ENCODE measurements at regions not wholly inside any gene's neighbourhood (a gene's known extent, or its start where the extent isn't known, plus 50 kb on each side); places are given as distances from the start of the nearest gene placed in this dataset.

DNA sequence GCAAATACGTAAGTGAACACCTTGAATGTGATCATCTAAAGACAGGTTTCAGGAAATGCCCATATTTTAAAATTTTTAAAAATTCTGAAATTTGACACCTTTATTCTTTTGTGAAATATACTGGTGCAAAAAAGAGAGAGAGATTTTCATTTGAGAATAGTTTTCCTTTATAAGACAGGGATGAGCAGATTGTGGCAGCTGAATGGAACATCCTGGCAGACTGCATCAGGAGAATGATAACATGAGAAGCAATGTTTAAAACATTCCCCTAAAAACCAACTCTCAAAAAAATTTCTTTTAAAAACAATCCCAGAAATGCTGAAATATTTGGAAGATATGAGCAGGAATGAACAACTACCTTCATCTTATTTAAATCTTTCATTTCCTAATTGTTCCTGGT is 744.8 kb upstream of the ID2 start:
- Histone ChIP-seq H3K4me2 (ENCODE audit: low read length) (no peak overlapping the region), H3K9ac (ENCODE audit: low read depth, low read length) (no peak overlapping the region), H3K4me1 (ENCODE audit: control insufficient read depth, insufficient read depth, low read length) (peaks cover 4% of the 10 kb centered on the region), H3K4me3 (ENCODE audit: low read length) (no peak overlapping the region), H3K36me3 (ENCODE audit: insufficient read depth, low read length) (no peaks in the 10 kb centered on the region), H3K9me3 (replicated peaks; ENCODE audit: low read length) (no peaks in the 10 kb centered on the region), H3K27me3 (ENCODE audit: control insufficient read depth, insufficient read depth, low read length) (no peaks in the 10 kb centered on the region)

DNA sequence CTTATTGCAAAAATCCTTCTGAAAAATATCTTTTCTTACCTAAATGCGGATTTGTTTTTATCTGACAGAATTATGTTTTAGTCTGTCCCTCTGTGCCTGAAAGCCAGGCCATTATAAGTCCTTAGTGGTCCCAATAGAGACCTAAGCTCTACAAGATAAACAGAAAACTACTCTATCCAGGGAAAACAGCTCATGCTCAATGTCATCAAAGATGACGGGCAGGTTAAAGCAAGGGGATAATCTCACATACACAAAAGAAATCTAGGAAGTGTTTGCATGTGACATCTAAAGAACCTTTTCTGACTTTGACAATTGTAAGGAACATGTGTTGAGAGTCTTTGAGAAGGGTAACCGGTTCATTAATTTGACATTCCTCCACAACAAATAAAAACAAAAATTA is 741.1 kb upstream of the ID2 start:
- H3K4me2 ChIP-seq (ENCODE audit: low read length), result no peak overlapping the region
- peaks cover 4% of the 10 kb centered on the region for H3K4me1 ChIP-seq (ENCODE audit: control insufficient read depth, insufficient read depth, low read length)
- no peaks in the 10 kb centered on the region for H3K9me3 ChIP-seq (replicated peaks; ENCODE audit: low read length)
- no peaks in the 10 kb centered on the region for H3K27me3 ChIP-seq (ENCODE audit: control insufficient read depth, insufficient read depth, low read length)
- H3K36me3 ChIP-seq (ENCODE audit: insufficient read depth, low read length), result no peaks in the 10 kb centered on the region
- no peak overlapping the region for H3K9ac ChIP-seq (ENCODE audit: low read depth, low read length)
- no peak overlapping the region for H3K4me3 ChIP-seq (ENCODE audit: low read length)

DNA sequence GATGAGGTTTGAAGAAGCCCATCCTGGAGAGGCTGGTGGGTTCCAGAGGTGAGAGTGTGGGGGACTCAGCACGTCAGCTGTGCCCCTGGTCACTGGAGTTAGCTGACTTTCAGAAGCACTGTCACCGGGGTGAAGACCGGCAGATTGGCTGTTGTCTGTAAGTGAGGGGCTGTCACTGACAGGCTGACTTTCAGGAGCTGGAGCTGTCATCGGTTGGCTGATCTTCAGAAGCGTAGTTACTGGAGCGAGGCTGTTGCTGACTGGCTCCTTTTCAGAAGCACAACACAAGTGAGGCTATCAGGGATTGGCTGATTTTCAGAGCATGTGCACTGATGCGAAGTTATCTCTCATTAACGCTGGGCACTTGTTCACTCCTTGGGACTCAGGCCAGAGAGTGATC is 738.4 kb upstream of the ID2 start:
- H3K9me3 ChIP-seq (replicated peaks; ENCODE audit: low read length), result no peaks in the 10 kb centered on the region
- no peak overlapping the region for H3K4me2 ChIP-seq (ENCODE audit: low read length)
- no peak overlapping the region for H3K4me3 ChIP-seq (ENCODE audit: low read length)
- no peaks in the 10 kb centered on the region for H3K36me3 ChIP-seq (ENCODE audit: insufficient read depth, low read length)
- no peak overlapping the region for H3K9ac ChIP-seq (ENCODE audit: low read depth, low read length)
- no peaks in the 10 kb centered on the region for H3K27me3 ChIP-seq (ENCODE audit: control insufficient read depth, insufficient read depth, low read length)
- peaks cover 4% of the 10 kb centered on the region for H3K4me1 ChIP-seq (ENCODE audit: control insufficient read depth, insufficient read depth, low read length)

DNA sequence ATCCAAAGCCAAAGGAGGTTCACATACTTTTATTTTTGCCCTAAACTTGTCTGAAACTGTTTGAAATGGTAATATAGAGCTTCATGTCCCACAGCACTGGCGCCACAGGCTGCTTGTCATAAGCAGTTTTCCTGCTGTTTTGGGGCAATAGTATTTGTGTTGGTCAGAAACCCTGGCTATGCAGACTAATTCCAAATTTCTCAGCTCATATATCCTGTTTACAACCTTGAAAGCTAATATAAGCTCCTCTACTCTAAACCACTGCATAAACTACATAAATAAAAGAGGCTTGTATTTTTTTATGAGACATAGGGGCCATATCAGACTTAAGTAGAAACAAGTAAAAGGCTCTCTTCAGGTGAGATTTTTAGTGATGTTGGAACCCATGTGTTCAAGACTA is 736.8 kb upstream of the ID2 start:
- H3K9ac ChIP-seq (ENCODE audit: low read depth, low read length), result no peak overlapping the region
- no peaks in the 10 kb centered on the region for H3K27me3 ChIP-seq (ENCODE audit: control insufficient read depth, insufficient read depth, low read length)
- no peaks in the 10 kb centered on the region for H3K36me3 ChIP-seq (ENCODE audit: insufficient read depth, low read length)
- no peaks in the 10 kb centered on the region for H3K4me1 ChIP-seq (ENCODE audit: control insufficient read depth, insufficient read depth, low read length)
- no peak overlapping the region for H3K4me3 ChIP-seq (ENCODE audit: low read length)
- H3K9me3 ChIP-seq (replicated peaks; ENCODE audit: low read length), result no peaks in the 10 kb centered on the region
- H3K4me2 ChIP-seq (ENCODE audit: low read length), result no peak overlapping the region

DNA sequence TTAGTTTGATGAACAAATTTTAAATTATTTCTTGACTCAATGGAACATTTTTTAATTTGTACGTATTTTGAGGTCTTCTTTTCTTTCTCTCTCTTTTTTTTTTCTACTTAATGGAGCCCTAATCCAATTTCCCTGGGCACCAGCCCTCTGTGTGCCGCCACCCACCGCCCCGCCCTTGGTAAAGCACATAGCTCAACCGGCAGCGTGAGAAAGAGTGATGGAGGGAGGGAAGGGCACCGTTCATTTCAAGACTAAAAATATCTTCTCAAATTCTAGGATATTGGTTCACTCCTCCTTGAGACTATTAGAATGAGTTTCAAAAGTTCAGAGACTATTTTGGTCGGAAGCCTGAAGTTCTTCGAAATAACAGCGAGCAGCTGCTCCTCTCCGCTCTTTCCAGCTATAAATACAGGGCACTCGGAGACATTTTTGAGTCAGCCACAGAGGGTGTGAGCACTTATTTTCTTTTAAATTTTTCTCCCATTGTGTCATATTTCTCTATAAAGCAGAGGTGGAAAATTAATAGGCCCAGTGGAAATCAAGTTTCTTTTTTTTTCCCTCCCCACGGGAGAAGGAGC is 731.7 kb upstream of the ID2 start:
- peak overlapping the region; percentile 51 for H3K4me2 ChIP-seq (ENCODE audit: low read length)
- H3K9ac ChIP-seq (ENCODE audit: low read depth, low read length), result peak overlapping the region; percentile 48
- no peaks in the 10 kb centered on the region for H3K9me3 ChIP-seq (replicated peaks; ENCODE audit: low read length)
- no peaks in the 10 kb centered on the region for H3K36me3 ChIP-seq (ENCODE audit: insufficient read depth, low read length)
- no peak overlapping the region for H3K4me3 ChIP-seq (ENCODE audit: low read length)
- H3K27me3 ChIP-seq (ENCODE audit: control insufficient read depth, insufficient read depth, low read length), result peaks cover 10% of the 10 kb centered on the region
- H3K4me1 ChIP-seq (ENCODE audit: control insufficient read depth, insufficient read depth, low read length), result peaks cover 6% of the 10 kb centered on the region

DNA sequence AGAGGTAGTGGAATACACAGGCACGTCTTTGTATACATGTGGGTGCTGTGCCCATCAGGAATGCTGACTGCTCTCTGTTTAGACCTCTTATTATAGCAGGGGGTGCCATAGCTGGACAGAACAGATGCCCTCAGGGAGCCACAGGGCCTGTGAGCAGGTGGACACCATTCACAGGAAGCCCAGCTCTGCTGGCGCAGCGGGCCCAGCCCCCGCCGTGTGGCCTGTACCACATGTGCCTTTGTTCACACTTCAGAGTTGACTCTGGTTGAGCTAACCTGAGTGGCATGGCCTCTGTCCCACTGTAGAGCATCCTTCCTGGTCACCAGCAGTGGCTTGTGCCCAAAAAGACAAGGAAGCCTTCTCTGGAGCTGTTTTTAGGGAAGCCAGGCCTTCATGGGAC is 730.9 kb upstream of the ID2 start:
- H3K4me2 ChIP-seq (ENCODE audit: low read length), result no peak overlapping the region
- peaks cover 6% of the 10 kb centered on the region for H3K4me1 ChIP-seq (ENCODE audit: control insufficient read depth, insufficient read depth, low read length)
- no peak overlapping the region for H3K4me3 ChIP-seq (ENCODE audit: low read length)
- H3K9me3 ChIP-seq (replicated peaks; ENCODE audit: low read length), result no peaks in the 10 kb centered on the region
- H3K36me3 ChIP-seq (ENCODE audit: insufficient read depth, low read length), result no peaks in the 10 kb centered on the region
- no peak overlapping the region for H3K9ac ChIP-seq (ENCODE audit: low read depth, low read length)
- H3K27me3 ChIP-seq (ENCODE audit: control insufficient read depth, insufficient read depth, low read length), result peaks cover 10% of the 10 kb centered on the region

DNA sequence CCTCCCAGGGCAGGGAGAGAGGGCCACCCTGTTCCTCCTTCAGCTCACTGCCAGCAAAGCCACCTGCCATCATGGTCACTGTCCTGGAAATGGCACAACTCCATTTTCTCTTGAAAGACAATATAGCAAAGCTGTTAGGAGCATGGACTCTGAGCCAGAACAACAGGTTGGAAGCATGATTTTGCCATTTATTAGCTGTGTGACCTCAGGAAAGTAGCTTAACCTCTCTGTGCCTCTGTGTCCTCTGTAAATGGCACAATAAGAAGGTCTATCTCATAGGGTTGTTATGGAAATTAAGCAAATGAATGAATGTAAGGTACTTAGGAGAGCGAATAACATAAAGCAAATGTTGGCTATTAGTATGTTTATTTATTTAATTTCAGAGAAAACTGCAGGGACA is 730.4 kb upstream of the ID2 start:
- peaks cover 6% of the 10 kb centered on the region for H3K4me1 ChIP-seq (ENCODE audit: control insufficient read depth, insufficient read depth, low read length)
- no peak overlapping the region for H3K4me2 ChIP-seq (ENCODE audit: low read length)
- no peaks in the 10 kb centered on the region for H3K36me3 ChIP-seq (ENCODE audit: insufficient read depth, low read length)
- H3K9ac ChIP-seq (ENCODE audit: low read depth, low read length), result no peak overlapping the region
- H3K9me3 ChIP-seq (replicated peaks; ENCODE audit: low read length), result no peaks in the 10 kb centered on the region
- H3K27me3 ChIP-seq (ENCODE audit: control insufficient read depth, insufficient read depth, low read length), result peaks cover 10% of the 10 kb centered on the region
- H3K4me3 ChIP-seq (ENCODE audit: low read length), result no peak overlapping the region

DNA sequence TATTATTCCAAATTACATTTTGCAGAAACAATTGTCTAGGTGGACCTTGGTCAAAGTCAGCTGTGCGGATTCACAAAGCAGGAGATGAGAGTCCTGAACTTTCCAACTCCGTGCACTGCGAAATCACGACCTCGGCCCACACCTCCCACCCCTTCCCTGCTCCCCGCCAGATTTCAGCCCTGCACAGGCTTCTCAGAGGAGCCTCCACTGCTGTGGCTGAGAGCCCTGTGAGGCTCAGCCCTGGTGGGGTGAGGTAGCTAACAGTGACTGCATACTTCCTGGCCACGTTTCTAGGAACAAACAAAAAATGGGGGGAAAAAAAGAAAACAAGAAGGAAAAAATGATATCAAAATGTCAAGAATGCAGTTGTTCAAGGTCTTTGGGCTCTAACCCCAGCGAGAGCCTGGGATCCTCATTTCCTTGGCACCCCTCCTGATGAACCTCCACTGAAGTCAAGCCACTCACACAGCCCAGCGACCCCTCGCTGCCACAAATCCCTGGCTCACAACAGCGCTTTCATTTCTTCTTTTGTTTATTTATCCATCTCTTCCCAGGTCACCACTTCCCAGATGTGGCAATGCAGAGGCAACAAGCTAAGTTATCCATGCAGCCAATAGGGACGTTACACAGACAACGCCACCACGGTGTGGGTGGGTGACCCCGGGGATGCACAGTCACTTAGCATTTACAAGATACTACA is 729.7 kb upstream of the ID2 start:
- no peaks in the 10 kb centered on the region for H3K36me3 ChIP-seq (ENCODE audit: insufficient read depth, low read length)
- H3K4me3 ChIP-seq (ENCODE audit: low read length), result no peak overlapping the region
- H3K4me1 ChIP-seq (ENCODE audit: control insufficient read depth, insufficient read depth, low read length), result peaks cover 6% of the 10 kb centered on the region
- no peak overlapping the region for H3K9ac ChIP-seq (ENCODE audit: low read depth, low read length)
- peaks cover 10% of the 10 kb centered on the region for H3K27me3 ChIP-seq (ENCODE audit: control insufficient read depth, insufficient read depth, low read length)
- no peak overlapping the region for H3K4me2 ChIP-seq (ENCODE audit: low read length)
- H3K9me3 ChIP-seq (replicated peaks; ENCODE audit: low read length), result no peaks in the 10 kb centered on the region

DNA sequence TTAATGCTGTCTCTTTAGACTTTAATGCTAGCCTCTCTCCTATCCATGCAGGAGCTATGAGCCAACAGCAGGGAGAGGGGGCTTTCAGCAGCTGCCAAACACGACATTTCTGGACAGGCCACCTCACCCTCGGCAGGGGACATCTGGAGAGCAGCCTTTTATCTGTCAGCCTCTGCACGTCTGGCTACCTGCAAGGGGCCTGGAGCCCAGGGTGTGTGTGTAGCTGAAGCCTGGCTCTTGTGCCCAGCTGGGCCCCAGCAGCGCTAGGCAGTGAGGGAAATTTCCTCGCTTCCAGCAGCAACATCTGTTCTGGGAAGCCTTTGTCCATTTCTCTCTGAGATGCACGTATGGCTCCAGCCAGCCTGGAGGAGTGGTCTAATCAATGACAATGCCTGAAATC is 728.7 kb upstream of the ID2 start:
- Histone ChIP-seq H3K27me3 (ENCODE audit: control insufficient read depth, insufficient read depth, low read length) (peaks cover 10% of the 10 kb centered on the region), H3K9ac (ENCODE audit: low read depth, low read length) (no peak overlapping the region), H3K9me3 (replicated peaks; ENCODE audit: low read length) (no peaks in the 10 kb centered on the region), H3K4me3 (ENCODE audit: low read length) (no peak overlapping the region), H3K4me1 (ENCODE audit: control insufficient read depth, insufficient read depth, low read length) (peaks cover 6% of the 10 kb centered on the region), H3K36me3 (ENCODE audit: insufficient read depth, low read length) (no peaks in the 10 kb centered on the region), H3K4me2 (ENCODE audit: low read length) (no peak overlapping the region)

DNA sequence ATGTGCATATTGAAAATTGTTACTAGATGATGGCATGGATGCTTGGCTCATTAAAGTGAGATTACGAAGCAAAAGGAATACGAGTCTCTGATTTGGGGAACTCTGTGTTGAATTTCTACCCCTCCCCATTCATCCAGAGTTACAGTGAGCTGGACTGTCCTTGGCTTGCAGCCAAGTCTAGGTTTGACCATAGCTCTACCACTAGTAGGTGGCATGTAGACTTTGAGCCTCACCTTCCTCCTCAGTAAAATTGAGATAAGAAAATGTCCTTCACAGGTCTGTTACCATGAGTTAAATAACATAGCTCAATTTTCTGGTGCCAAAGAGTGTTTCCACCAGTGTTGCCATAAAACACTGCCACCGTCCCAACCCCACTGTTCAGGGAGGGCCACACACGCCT is 727.6 kb upstream of the ID2 start:
- H3K9ac ChIP-seq (ENCODE audit: low read depth, low read length), result no peak overlapping the region
- H3K4me2 ChIP-seq (ENCODE audit: low read length), result no peak overlapping the region

DNA sequence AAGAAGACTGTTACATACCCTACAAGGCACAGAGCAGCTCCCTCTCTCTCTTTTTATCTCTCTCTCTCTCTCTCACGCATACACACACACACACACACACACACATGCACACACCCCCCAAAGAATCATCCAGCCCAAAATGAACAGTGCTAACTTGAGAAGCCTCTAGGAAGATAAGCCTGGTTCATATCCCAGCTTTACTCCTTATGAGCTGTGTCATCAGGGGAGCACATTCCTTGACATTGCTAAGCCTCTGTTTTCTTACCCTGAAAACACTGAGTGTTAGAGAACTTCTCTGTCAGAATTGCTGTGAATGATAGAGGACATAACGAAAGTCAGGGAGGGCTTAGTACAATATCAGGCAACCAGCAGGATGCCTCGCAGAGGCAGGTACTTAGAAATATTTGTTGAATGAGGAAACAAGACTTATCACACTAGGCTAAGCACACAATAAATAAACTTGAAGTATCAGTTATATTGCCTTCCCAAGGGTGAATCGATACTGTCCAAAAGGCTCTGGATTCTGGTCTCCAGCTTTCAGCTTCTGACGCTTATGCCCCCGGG is 725.6 kb upstream of the ID2 start:
- no peak overlapping the region for H3K4me2 ChIP-seq (ENCODE audit: low read length)
- no peaks in the 10 kb centered on the region for H3K9me3 ChIP-seq (replicated peaks; ENCODE audit: low read length)
- no peak overlapping the region for H3K9ac ChIP-seq (ENCODE audit: low read depth, low read length)
- H3K4me1 ChIP-seq (ENCODE audit: control insufficient read depth, insufficient read depth, low read length), result no peaks in the 10 kb centered on the region
- H3K27me3 ChIP-seq (ENCODE audit: control insufficient read depth, insufficient read depth, low read length), result peaks cover 10% of the 10 kb centered on the region
- H3K4me3 ChIP-seq (ENCODE audit: low read length), result no peak overlapping the region
- H3K36me3 ChIP-seq (ENCODE audit: insufficient read depth, low read length), result no peaks in the 10 kb centered on the region

More for the DNA sequence above, 727.6 kb upstream of the ID2 start:
- Histone ChIP-seq H3K27me3 (ENCODE audit: control insufficient read depth, insufficient read depth, low read length) (peaks cover 10% of the 10 kb centered on the region), H3K4me1 (ENCODE audit: control insufficient read depth, insufficient read depth, low read length) (peaks cover 6% of the 10 kb centered on the region), H3K36me3 (ENCODE audit: insufficient read depth, low read length) (no peaks in the 10 kb centered on the region), H3K9me3 (replicated peaks; ENCODE audit: low read length) (no peaks in the 10 kb centered on the region), H3K4me3 (ENCODE audit: low read length) (no peak overlapping the region)

DNA sequence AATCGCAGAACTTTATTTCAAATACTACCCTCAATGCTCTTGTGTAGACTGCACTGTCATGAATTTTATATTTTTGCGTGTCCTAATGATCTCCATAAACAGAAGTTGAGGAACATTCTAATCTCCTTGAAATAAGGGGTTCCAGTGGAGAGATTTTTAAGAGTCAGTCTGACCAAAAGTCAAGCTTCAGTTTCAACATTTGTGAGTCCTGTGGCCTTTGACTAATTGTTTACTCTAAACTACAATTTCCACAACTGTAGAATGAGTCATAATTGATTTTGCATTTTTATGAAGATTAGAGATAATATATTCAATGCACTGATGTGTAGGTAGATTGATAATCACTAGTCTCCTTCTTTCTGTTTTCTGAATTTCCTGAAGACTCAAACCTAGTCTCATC is 720.3 kb upstream of the ID2 start:
- H3K9me3 ChIP-seq (replicated peaks; ENCODE audit: low read length), result no peaks in the 10 kb centered on the region
- no peak overlapping the region for H3K4me3 ChIP-seq (ENCODE audit: low read length)
- H3K4me2 ChIP-seq (ENCODE audit: low read length), result no peak overlapping the region
- H3K9ac ChIP-seq (ENCODE audit: low read depth, low read length), result no peak overlapping the region
- H3K4me1 ChIP-seq (ENCODE audit: control insufficient read depth, insufficient read depth, low read length), result no peaks in the 10 kb centered on the region
- no peaks in the 10 kb centered on the region for H3K27me3 ChIP-seq (ENCODE audit: control insufficient read depth, insufficient read depth, low read length)
- H3K36me3 ChIP-seq (ENCODE audit: insufficient read depth, low read length), result no peaks in the 10 kb centered on the region

Measured in skeletal muscle satellite cell (primary cell).